Right lobe of liver (tissue), 4 donors: ENCODE measurements at regions not wholly inside any gene's neighbourhood (a gene's known extent, or its start where the extent isn't known, plus 50 kb on each side); places are given as distances from the start of the nearest gene placed in this dataset.

Source experiments
- POLR2A ChIP-seq: fragments of 450-650 bp; IDR thresholded peaks from one replicate; pipeline ENCODE4 v1.6.1; 2017; ENCODE audit warnings: antibody characterized with exemption, mild to moderate bottlenecking
- TF ChIP-seq, protein P1 (sequence below), 4 donors: fragments of 200-600 bp in 3 of 4; fragments of 450-650 bp in 1 of 4; IDR thresholded peaks; one replicate each; pipeline versions ENCODE4 v1.5.1 to v1.8.0; 2016 to 2022; ENCODE audit warnings: antibody characterized with exemption in 4 of 4, mild to moderate bottlenecking in 2 of 4
- donor health status: DM: no; HTN: no; CAD: no.
- donor health status: DM: no; HTN: no; CAD: no.
- donor health status: DM: no; HTN: yes; CAD: no.

GRCh38 chr2:207408086-207408794, 121.5 kb upstream of the CREB1 start:
- TF ChIP-seq, protein P1, sequence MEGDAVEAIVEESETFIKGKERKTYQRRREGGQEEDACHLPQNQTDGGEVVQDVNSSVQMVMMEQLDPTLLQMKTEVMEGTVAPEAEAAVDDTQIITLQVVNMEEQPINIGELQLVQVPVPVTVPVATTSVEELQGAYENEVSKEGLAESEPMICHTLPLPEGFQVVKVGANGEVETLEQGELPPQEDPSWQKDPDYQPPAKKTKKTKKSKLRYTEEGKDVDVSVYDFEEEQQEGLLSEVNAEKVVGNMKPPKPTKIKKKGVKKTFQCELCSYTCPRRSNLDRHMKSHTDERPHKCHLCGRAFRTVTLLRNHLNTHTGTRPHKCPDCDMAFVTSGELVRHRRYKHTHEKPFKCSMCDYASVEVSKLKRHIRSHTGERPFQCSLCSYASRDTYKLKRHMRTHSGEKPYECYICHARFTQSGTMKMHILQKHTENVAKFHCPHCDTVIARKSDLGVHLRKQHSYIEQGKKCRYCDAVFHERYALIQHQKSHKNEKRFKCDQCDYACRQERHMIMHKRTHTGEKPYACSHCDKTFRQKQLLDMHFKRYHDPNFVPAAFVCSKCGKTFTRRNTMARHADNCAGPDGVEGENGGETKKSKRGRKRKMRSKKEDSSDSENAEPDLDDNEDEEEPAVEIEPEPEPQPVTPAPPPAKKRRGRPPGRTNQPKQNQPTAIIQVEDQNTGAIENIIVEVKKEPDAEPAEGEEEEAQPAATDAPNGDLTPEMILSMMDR (IDR thresholded peaks at IDR 0.05), result no peak
- no peak for TF ChIP-seq POLR2A
